ENCODE measurements at regions not wholly inside any gene's neighbourhood (a gene's known extent, or its start where the extent isn't known, plus 50 kb on each side); places are given as distances from the start of the nearest gene placed in this dataset.

DNA sequence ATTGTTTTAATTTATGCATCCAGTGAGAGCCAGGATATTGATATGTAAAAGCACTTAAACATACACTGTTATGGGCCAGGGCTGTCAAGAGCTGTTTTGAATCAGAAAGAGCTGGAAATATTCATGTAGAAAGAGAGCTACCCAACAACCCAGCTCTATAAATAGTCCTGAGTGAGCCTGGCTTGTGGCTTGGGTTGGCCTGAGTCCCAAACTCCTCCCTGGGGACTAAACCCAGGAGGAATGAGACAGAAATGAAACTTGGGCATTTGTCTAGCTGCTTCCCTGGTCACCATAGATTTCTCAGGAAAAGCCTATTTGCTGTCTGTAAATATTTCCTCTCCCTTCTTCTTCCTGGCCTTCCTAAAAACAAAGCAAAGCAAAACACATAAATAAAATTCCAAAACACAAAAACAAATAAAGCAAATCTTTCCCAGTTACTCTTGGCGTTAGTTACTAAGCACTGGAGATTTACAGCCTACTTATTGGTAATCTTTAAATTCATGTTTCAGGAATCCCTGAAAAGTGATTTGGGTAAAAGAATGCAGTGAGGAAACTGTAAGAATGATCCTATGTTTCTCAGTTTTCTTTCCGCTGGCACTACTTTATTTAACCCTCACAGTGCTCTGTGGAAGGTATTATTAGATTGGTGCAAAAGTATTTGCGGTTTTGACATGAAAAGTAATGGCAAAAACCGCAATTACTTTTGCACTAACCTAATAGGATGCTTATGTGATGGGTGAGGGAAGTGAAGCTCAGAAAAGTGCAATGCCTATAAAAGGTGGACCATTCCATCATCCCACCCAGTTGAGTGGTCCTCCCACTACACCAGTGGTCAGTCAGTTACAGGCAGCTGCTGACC is 111.8 kb downstream of the CARTPT start:
- ChIA-PET POLR2A (interaction anchor here (0.7 kb wide), 1 partner anchor 79 kb away, joined by 3 read pairs; no protein-coding TSS in a partner anchor), CTCF (no interaction called here)
- Mint-ChIP-seq H3K36me3 (ENCODE audit: insufficient read depth, unreplicated experiment) (no peaks in the 10 kb centered on the region), H3K9me3 (ENCODE audit: unreplicated experiment) (peaks cover 15% of the 10 kb centered on the region), H3K27me3 (ENCODE audit: insufficient read depth, unreplicated experiment) (peaks cover 5% of the 10 kb centered on the region), H3K27ac (ENCODE audit: unreplicated experiment) (no peak overlapping the region), H3K4me3 (ENCODE audit: unreplicated experiment) (no peak overlapping the region), H3K4me1 (ENCODE audit: low read depth, unreplicated experiment) (no peaks in the 10 kb centered on the region)
- BruUV-seq (replicated peaks): no TSS peak
- no peaks in the 10 kb centered on the region for H3K9me3 ChIP-seq
- H3K27me3 ChIP-seq (replicated peaks; ENCODE audit: control insufficient read depth, insufficient read depth, low read length): no peaks in the 10 kb centered on the region
- H3K4me1 ChIP-seq: no peaks in the 10 kb centered on the region
- no peak for DNase-seq
- intact Hi-C loops (cut with micrococcal nuclease; ENCODE audit: unreplicated experiment): no loop called here
- no peak overlapping the region for H3K4me3 ChIP-seq (ENCODE audit: low read depth, low read length)
- no peak for TF ChIP-seq CTCF (IDR thresholded peaks at IDR 0.05; ENCODE audit: insufficient read depth in 1 of 2, low read depth in 1 of 2, low read length in 1 of 2, severe bottlenecking in 1 of 2, unreplicated experiment in 1 of 2)
- no peaks in the 10 kb centered on the region for H3K36me3 ChIP-seq (ENCODE audit: control insufficient read depth, insufficient read depth, low read length)

DNA sequence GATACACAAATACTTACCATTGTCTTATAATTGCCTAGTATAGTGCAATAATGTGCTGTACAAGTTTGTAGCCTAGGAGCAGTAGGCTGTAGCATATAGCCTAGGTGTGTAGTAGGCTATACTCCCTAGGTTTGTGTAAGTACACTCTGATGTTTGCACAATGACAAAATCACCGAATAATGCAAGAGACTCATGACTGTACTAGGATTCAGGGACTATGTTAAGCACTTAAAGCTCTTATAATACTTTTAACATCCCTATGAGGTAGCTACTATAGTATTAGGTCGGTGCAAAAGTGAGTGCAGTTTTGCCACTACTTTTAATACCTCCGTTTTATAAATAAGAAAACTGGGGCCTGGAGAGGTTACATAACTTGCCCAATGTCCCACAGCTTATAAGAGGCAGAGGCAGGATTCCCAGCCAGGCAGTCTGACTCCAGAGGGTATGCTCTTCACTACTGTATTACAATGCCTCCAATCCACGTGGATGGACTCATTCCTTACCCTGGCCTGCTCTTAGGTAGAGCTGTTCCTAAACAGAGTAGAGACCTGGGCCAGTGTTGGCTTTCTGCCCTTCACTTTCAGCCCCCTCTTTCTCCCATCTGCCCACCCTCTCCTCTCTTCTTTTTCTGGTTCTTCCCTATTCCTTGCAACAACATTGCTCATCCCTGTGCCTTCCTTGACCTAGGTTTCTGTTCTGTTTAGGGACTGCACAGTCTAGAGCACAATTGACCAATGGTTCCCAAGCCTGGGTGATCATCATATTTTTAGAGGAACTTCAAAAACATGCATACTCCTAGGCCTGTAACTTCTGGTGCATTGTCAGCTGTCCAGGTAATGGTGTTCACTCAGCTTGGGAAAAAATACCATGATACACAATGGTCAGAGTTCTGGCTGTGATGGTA is 114.0 kb downstream of the CARTPT start:
- ChIA-PET POLR2A (no interaction called here), CTCF (no interaction called here)
- intact Hi-C loops (cut with micrococcal nuclease; ENCODE audit: unreplicated experiment): no loop called here
- no peaks in the 10 kb centered on the region for H3K27me3 ChIP-seq (replicated peaks; ENCODE audit: control insufficient read depth, insufficient read depth, low read length)
- DNase-seq: no peak
- Mint-ChIP-seq H3K36me3 (ENCODE audit: insufficient read depth, unreplicated experiment) (no peaks in the 10 kb centered on the region), H3K27me3 (ENCODE audit: insufficient read depth, unreplicated experiment) (peaks cover 5% of the 10 kb centered on the region), H3K4me3 (ENCODE audit: unreplicated experiment) (no peak overlapping the region), H3K4me1 (ENCODE audit: low read depth, unreplicated experiment) (no peaks in the 10 kb centered on the region), H3K27ac (ENCODE audit: unreplicated experiment) (no peak overlapping the region), H3K9me3 (ENCODE audit: unreplicated experiment) (no peaks in the 10 kb centered on the region)
- TF ChIP-seq CTCF (IDR thresholded peaks at IDR 0.05; ENCODE audit: insufficient read depth in 1 of 2, low read depth in 1 of 2, low read length in 1 of 2, severe bottlenecking in 1 of 2, unreplicated experiment in 1 of 2): no peak
- H3K9me3 ChIP-seq: no peaks in the 10 kb centered on the region
- no TSS peak for BruUV-seq (replicated peaks)
- no peaks in the 10 kb centered on the region for H3K4me1 ChIP-seq
- no peaks in the 10 kb centered on the region for H3K36me3 ChIP-seq (ENCODE audit: control insufficient read depth, insufficient read depth, low read length)
- no peak overlapping the region for H3K4me3 ChIP-seq (ENCODE audit: low read depth, low read length)

- Mint-ChIP-seq H3K9me3 (ENCODE audit: unreplicated experiment) (no peaks in the 10 kb centered on the region), H3K36me3 (ENCODE audit: insufficient read depth, unreplicated experiment) (no peaks in the 10 kb centered on the region), H3K4me1 (ENCODE audit: low read depth, unreplicated experiment) (no peaks in the 10 kb centered on the region), H3K27ac (ENCODE audit: unreplicated experiment) (no peak overlapping the region), H3K4me3 (ENCODE audit: unreplicated experiment) (no peak overlapping the region), H3K27me3 (ENCODE audit: insufficient read depth, unreplicated experiment) (peaks cover 5% of the 10 kb centered on the region)
- BruUV-seq (replicated peaks): no TSS peak
- Histone ChIP-seq H3K4me3 (ENCODE audit: low read depth, low read length) (no peak overlapping the region), H3K36me3 (ENCODE audit: control insufficient read depth, insufficient read depth, low read length) (no peaks in the 10 kb centered on the region), H3K4me1 (no peaks in the 10 kb centered on the region), H3K9me3 (no peaks in the 10 kb centered on the region), H3K27me3 (replicated peaks; ENCODE audit: control insufficient read depth, insufficient read depth, low read length) (no peaks in the 10 kb centered on the region)
- intact Hi-C loops (cut with micrococcal nuclease; ENCODE audit: unreplicated experiment): no loop called here
- ChIA-PET CTCF (no interaction called here), POLR2A (no interaction called here)
- no peak for TF ChIP-seq CTCF (IDR thresholded peaks at IDR 0.05; ENCODE audit: insufficient read depth in 1 of 2, low read depth in 1 of 2, low read length in 1 of 2, severe bottlenecking in 1 of 2, unreplicated experiment in 1 of 2)
- no peak for DNase-seq
Measured at GRCh38 chr5:71834601-71835000, 115.5 kb downstream of the CARTPT start.
